ENCODE measurements at regions not wholly inside any gene's neighbourhood (a gene's known extent, or its start where the extent isn't known, plus 50 kb on each side); places are given as distances from the start of the nearest gene placed in this dataset.
A peak's percentile ranks its signal among the peaks of the same experiment; 100 is the strongest.

GRCh38 chr10:64952042-64952441 is 1430.8 kb downstream of the REEP3 start:
- TF ChIP-seq CTCF (conservative IDR thresholded peaks at IDR 0.05), result no peak
- H3K27ac ChIP-seq, result no peak overlapping the region

DNA sequence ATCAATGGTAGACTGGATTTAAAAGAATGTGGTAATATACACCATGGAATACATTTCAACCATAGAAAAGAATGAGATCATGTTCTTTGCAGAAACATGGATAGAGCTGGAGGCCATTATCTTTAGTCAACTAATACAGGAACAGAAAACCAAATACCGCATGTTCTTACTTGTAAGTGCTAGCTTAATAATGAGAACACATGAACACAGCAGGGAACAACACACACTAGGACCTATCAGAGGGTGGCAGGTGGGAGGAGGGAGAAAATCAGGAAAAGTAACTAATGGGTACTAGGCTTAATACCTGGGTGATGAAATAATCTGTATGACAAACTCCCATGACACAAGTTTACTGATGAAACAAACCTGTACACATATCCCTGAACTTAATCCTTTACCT is 1435.2 kb downstream of the REEP3 start:
- TF ChIP-seq CTCF (conservative IDR thresholded peaks at IDR 0.05), result no peak

DNA sequence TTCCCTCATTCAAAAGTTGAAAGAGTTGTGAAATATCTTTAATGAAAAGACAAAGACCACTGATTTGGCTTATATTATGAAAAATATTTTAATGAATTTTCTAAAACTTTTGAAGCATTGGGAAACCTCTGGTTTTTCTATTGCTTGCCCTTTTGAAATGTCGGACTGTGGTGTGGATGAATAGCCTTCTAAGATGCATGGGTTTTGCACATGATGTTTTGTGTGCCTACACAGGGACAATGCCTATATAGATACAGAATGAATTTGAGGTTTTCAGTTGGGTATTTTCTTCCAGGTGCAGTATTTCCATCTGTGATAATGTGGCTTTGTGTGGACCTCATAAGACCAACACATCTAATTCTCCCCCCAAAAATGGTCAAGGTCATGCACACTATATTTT is 1437.9 kb downstream of the REEP3 start:
- TF ChIP-seq CTCF (conservative IDR thresholded peaks at IDR 0.05), result no peak
- no peak overlapping the region for H3K27ac ChIP-seq

More for the DNA sequence above, 1435.2 kb downstream of the REEP3 start:
- no peak overlapping the region for H3K27ac ChIP-seq

DNA sequence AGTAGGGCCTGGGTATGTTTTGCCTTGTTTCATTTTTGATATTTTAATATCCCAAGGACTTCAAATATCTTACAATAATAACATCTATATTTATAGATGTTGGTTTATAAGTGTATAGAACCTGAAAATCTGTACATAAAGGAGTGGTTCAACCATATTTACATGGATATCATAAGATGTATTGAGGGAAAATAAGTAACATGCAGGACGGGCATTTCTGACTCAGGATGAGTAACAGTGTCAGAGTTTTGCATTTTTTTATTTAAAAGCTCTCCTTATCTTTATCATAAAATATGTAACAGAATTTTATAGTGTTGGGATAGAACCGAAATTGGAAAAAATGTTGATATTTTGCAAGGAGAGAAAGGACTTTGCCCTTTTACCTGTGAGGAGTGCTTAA is 1438.7 kb downstream of the REEP3 start:
- no peak overlapping the region for H3K27ac ChIP-seq
- no peak for TF ChIP-seq CTCF (conservative IDR thresholded peaks at IDR 0.05)

DNA sequence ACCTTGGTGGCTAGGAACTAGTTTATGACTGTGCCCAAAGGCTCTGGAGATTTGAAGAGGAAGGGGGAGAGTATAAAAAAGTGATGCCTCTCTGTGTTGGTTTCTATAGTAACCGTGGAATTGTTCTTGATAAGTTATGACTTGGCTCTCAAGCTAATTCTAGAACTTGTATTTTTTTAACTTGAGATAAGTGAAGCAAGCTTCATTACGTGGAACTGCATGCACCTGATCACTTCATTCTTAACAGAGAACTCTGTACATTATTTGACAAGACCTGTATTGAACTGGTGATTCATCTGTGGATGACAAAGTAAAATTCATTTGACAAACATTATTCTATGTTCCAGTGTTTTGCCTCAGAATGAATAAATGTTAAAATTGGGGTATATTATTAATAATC is 1452.2 kb downstream of the REEP3 start:
- TF ChIP-seq CTCF (conservative IDR thresholded peaks at IDR 0.05), result no peak
- H3K27ac ChIP-seq, result no peak overlapping the region

- no peak for TF ChIP-seq CTCF (conservative IDR thresholded peaks at IDR 0.05)
Observed at GRCh38 chr10:64976150-64976549, 1454.9 kb downstream of the REEP3 start.

DNA sequence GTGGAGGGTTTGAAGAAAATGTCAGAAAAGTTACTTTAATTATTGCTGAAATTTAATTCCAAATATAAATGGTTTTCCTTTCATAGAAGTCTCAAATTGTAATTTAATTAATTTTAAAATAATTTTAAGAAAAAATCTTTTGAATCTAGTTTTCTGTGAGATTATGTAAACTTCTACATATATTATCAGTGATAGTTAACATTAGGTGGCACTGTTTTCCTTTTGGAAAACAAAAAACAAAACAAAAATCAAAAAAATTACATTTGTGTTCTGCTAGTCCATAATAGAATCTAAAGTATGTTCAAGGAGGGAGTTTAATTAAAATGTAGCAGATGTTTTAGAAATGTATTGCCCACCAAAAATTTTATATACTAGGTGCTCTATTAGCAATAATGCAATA is 1456.7 kb downstream of the REEP3 start:
- no peak overlapping the region for H3K27ac ChIP-seq

More at GRCh38 chr10:64976150-64976549, 1454.9 kb downstream of the REEP3 start:
- no peak overlapping the region for H3K27ac ChIP-seq

More for the DNA sequence above, 1456.7 kb downstream of the REEP3 start:
- peak; percentile 56 for TF ChIP-seq CTCF (conservative IDR thresholded peaks at IDR 0.05)
